MM.1S (cell line): ENCODE measurements at regions not wholly inside any gene's neighbourhood (a gene's known extent, or its start where the extent isn't known, plus 50 kb on each side); places are given as distances from the start of the nearest gene placed in this dataset.

Source experiments
- CTCF ChIP-seq: fragments of 300-600 bp; sonication (generic); IDR thresholded peaks from 2 replicates; pipeline ENCODE4 v1.5.1; 2016; ENCODE audit warnings: antibody characterized with exemption, low read length, mixed read lengths
- EZH2 ChIP-seq: fragments of 300-600 bp; sonication (generic); optimal IDR thresholded peaks from 2 replicates; pipeline ENCODE3; 2017; ENCODE audit warnings: low read depth, mild to moderate bottlenecking, antibody characterized with exemption, low read length, mixed read lengths

- no peak for TF ChIP-seq CTCF
- TF ChIP-seq EZH2, result no peak
Measured at GRCh38 chr14:50001151-50001998, 108.5 kb downstream of the ARF6 start.
